Sigmoid colon (tissue), 4 donors: ENCODE measurements at regions not wholly inside any gene's neighbourhood (a gene's known extent, or its start where the extent isn't known, plus 50 kb on each side); places are given as distances from the start of the nearest gene placed in this dataset.

Source experiments
- POLR2A ChIP-seq, 2 donors: fragments of 450-650 bp; IDR thresholded peaks; one replicate each; pipeline ENCODE4 v1.6.1; 2016; ENCODE audit warnings: antibody characterized with exemption in 2 of 2, mild to moderate bottlenecking in 2 of 2, moderate library complexity in 2 of 2
- POLR2AphosphoS5 ChIP-seq, 4 donors: sonication (generic); formaldehyde crosslinking; IDR thresholded peaks; one replicate each; pipeline ENCODE4 v1.6.1; 2017; ENCODE audit warnings: antibody characterized with exemption in 4 of 4
- TF ChIP-seq, protein P1 (sequence below), 4 experiments: fragments of 450-650 bp in 3 of 4; fragments of 200-600 bp in 1 of 4; IDR thresholded peaks; one replicate each; pipeline ENCODE4 v1.5.1; 2016 to 2019; ENCODE audit warnings: antibody characterized with exemption in 4 of 4, mild to moderate bottlenecking in 3 of 4, moderate library complexity in 2 of 4

- TF ChIP-seq, protein P1, sequence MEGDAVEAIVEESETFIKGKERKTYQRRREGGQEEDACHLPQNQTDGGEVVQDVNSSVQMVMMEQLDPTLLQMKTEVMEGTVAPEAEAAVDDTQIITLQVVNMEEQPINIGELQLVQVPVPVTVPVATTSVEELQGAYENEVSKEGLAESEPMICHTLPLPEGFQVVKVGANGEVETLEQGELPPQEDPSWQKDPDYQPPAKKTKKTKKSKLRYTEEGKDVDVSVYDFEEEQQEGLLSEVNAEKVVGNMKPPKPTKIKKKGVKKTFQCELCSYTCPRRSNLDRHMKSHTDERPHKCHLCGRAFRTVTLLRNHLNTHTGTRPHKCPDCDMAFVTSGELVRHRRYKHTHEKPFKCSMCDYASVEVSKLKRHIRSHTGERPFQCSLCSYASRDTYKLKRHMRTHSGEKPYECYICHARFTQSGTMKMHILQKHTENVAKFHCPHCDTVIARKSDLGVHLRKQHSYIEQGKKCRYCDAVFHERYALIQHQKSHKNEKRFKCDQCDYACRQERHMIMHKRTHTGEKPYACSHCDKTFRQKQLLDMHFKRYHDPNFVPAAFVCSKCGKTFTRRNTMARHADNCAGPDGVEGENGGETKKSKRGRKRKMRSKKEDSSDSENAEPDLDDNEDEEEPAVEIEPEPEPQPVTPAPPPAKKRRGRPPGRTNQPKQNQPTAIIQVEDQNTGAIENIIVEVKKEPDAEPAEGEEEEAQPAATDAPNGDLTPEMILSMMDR (IDR thresholded peaks at IDR 0.05), result no peak
- TF ChIP-seq POLR2A (IDR thresholded peaks at IDR 0.05), result no peak
- no peak for TF ChIP-seq POLR2AphosphoS5 (IDR thresholded peaks at IDR 0.05)
These were observed 110.7 kb upstream of the HNRNPA3 start for GRCh38 chr2:177101930-177102329.
